ENCODE measurements at regions not wholly inside any gene's neighbourhood (a gene's known extent, or its start where the extent isn't known, plus 50 kb on each side); places are given as distances from the start of the nearest gene placed in this dataset.
"Not testable (repeated sequence)": the region's sequence is repeated elsewhere in the genome, so short reads cannot be mapped to it uniquely, and the experiment has no call there.

DNA sequence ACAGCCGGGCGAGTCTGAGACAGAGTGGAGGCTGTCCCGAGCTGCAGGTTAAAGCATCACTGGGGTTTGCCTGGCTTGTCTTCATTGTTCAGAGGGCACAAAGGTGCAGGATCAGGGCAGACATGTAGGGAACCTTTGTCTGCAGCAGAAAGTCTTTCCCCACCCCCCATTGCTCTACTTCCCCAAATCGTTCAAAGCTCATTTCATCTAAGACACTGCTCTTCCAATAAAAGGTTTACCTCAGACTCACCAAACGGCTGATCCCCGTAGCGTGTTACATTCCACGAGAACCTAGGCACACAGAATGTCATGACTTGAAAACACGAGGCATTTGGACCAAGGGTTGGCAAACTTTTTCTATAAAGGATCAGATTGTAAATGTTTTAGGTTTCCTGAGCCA is 286.3 kb upstream of the FRG1 start:
- H3K4me3 Mint-ChIP-seq; H3K9me3 Mint-ChIP-seq (ENCODE audit: low read depth); H3K27ac Mint-ChIP-seq; POLR2A ChIA-PET; H3K36me3 Mint-ChIP-seq (ENCODE audit: low read depth); H3K27me3 Mint-ChIP-seq; CTCF ChIA-PET; H3K4me1 Mint-ChIP-seq; intact Hi-C loops (cut with DNase I, micrococcal nuclease); ATAC-seq; DNase-seq: not testable (repeated sequence)

DNA sequence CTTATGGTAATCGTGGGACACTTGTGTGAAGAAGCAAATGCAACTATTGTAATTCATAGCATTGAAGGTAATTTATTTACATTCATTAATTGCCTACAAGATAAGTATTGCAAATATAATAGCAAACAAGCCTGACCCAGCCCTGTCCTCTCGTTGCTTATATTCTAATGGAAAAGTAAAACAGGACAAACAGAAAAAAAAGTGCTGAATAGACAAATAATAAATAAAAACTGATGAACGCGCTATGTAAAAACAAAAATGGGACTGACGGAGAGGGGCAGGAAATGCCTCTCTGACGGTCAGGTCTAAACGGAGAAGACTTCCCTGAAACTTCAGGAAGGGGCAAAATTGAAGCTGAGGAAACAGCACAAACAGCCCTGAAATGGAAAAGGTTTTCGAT is 284.9 kb upstream of the FRG1 start:
- H3K27me3 Mint-ChIP-seq; DNase-seq; H3K36me3 Mint-ChIP-seq (ENCODE audit: low read depth); H3K4me3 Mint-ChIP-seq; POLR2A ChIA-PET; intact Hi-C loops (cut with DNase I, micrococcal nuclease); ATAC-seq; H3K27ac Mint-ChIP-seq; CTCF ChIA-PET; H3K9me3 Mint-ChIP-seq (ENCODE audit: low read depth); H3K4me1 Mint-ChIP-seq: not testable (repeated sequence)

DNA sequence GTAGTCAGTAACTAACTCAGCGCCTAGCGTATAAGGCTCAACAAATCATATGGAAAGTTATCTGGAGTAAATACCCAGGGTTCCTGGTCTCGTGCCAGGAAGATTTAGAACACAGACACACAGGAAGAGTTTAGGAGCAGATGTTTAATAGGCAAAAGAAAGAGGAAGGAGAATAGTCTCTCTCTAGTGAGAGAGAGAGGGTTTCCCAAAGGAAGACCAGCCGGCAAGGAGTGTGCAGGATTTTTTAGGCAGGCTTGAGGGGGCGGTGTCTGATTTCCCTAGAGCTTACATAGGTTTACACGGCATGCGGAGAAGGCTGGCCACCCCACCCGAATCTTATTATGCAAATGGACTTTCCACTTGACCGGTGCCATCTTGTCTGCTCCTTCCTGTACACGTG is 284.0 kb upstream of the FRG1 start:
- no peak overlapping the region for H3K27ac Mint-ChIP-seq
- no peaks in the 10 kb centered on the region for H3K36me3 Mint-ChIP-seq (ENCODE audit: low read depth)
- no peak overlapping the region for H3K4me3 Mint-ChIP-seq
- H3K4me1 Mint-ChIP-seq = no peaks in the 10 kb centered on the region
- intact Hi-C loops (cut with DNase I, micrococcal nuclease) = no loop called here
- CTCF ChIA-PET = no interaction called here
- POLR2A ChIA-PET = no interaction called here
- no peaks in the 10 kb centered on the region for H3K27me3 Mint-ChIP-seq
- no peaks in the 10 kb centered on the region for H3K9me3 Mint-ChIP-seq (ENCODE audit: low read depth)
- no peak for ATAC-seq
- no peak for DNase-seq

DNA sequence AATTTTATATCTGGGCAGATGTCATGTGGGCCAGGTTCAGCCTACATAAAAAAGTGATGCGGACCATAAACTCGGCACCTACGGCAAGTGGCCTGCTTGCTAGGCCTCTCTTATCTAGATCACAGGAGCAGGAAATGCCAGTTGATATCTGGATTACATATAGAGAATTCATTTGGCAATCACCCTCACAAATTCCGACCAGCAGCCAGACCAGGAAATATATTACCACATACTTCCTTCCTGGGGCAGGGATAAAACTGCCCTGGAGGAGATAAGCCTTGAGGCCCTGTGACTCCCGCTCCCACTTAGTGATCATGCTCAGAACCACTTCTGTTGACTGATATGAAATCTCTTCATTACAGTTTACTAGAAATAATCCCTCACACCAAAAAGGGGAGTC is 282.4 kb upstream of the FRG1 start:
- H3K9me3 Mint-ChIP-seq (ENCODE audit: low read depth); H3K4me3 Mint-ChIP-seq; POLR2A ChIA-PET; H3K27ac Mint-ChIP-seq; H3K27me3 Mint-ChIP-seq; CTCF ChIA-PET; H3K36me3 Mint-ChIP-seq (ENCODE audit: low read depth); intact Hi-C loops (cut with DNase I, micrococcal nuclease); DNase-seq; ATAC-seq; H3K4me1 Mint-ChIP-seq: not testable (repeated sequence)

DNA sequence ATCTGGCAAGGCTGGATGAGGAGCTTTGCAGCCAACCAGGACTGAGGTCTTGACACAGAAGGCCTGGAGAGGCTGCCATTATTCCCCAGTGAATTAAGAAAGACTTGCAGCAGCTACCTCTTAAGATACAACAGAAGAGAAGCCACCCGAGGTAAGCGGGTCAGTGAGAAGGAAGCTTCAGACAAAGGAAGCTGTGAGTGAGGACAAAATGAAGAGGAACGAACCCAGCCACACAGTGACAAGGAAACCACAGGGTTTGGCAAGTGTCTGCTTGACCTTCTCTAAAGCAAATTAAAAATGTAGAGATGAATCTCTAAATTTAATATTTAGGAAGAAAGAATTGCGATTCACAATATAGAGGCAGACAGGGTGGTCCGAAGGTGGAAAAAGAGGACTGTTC is 281.8 kb upstream of the FRG1 start:
- H3K9me3 Mint-ChIP-seq (ENCODE audit: low read depth); H3K27me3 Mint-ChIP-seq; H3K4me1 Mint-ChIP-seq; CTCF ChIA-PET; H3K36me3 Mint-ChIP-seq (ENCODE audit: low read depth); ATAC-seq; intact Hi-C loops (cut with DNase I, micrococcal nuclease); POLR2A ChIA-PET; H3K27ac Mint-ChIP-seq; H3K4me3 Mint-ChIP-seq; DNase-seq: not testable (repeated sequence)

DNA sequence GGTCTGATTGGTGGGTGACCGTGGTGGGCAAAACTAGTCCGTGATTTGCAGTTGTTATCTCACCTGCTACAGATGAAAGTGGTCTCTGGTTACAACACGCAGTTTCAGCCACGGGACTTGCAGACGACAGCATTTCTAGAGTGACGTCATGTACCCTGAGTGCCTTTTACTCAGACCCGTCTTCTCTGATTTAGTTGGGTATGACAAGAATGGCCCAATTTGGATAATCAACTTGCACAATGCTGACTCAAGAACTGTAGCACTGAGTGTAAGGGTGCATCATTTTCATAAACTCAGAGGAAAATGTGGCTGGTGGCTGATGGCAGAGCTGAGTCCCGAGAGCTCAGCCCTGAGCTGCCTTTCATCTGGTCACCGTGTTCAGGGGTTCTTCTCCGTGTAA is 281.4 kb upstream of the FRG1 start:
- DNase-seq (no peak), ATAC-seq (peak; percentile 26)
- ChIA-PET POLR2A (no interaction called here), CTCF (no interaction called here)
- Mint-ChIP-seq H3K36me3 (ENCODE audit: low read depth) (no peaks in the 10 kb centered on the region), H3K9me3 (ENCODE audit: low read depth) (no peaks in the 10 kb centered on the region), H3K4me1 (no peaks in the 10 kb centered on the region), H3K4me3 (no peak overlapping the region), H3K27ac (no peak overlapping the region), H3K27me3 (no peaks in the 10 kb centered on the region)
- intact Hi-C loops (cut with DNase I, micrococcal nuclease) = no loop called here

DNA sequence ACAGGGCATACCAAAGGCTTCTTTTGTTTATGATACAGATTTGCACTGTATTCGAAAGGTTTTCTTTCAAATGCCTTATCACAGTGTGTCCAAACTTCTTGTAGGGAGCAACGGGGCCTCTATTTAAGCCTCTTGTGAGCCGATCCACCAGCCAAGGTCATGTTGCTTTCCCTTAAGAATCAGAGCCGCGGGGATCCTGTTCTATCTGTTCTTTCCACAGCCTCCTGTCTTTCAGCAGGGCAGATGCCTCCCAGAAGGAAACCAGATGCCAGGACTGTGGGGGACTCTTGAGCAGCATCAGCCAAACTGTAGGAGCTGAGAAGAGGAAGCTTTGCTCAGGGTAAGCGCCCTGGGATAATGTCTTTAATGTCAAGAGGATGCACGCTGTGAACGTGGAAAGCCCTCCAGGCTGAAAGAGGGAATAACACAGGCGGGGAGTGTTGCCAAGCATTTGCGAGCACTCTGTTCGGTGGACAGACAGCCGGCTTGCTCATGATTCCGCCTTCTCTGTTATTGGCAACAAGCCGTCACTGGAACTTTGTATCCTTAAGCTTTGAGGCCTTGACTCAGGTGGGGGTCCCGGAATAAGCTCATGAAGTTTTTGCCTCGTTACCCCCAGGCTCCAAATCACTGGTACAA is 279.8 kb upstream of the FRG1 start:
- intact Hi-C loops (cut with DNase I, micrococcal nuclease) = no loop called here
- Mint-ChIP-seq H3K9me3 (ENCODE audit: low read depth) (no peaks in the 10 kb centered on the region), H3K27me3 (no peaks in the 10 kb centered on the region), H3K4me3 (no peak overlapping the region), H3K4me1 (no peaks in the 10 kb centered on the region), H3K27ac (no peak overlapping the region), H3K36me3 (ENCODE audit: low read depth) (no peaks in the 10 kb centered on the region)
- ChIA-PET POLR2A (no interaction called here), CTCF (no interaction called here)
- DNase-seq (no peak), ATAC-seq (no peak)

DNA sequence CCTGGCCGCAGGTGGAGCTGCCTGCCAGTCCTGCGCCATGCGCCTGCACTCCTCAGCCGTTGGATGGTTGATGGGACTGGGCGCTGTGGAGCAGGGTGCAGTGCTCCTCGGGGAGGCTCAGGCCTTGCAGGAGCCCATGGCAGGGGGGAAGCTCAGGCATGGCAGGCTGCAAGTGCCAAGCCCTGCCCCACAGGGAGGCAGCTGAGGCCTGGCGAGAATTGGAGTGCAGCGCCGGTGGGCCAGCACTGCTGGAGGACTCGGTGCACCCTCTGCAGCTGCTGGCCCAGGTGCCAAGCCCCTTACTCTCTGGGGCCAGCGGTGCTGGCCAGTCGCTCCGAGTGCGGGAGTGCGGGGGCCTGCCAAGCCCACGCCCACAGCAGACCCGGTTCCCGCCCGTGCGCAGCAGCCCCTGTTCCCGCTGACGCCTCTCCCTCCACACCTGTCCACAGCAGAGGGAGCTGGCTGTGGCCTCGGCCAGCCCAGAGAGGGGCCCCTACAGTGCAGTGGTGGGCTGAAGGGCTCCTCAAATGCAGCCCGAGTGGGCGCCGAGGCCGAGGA is 275.9 kb upstream of the FRG1 start:
- Mint-ChIP-seq H3K9me3 (ENCODE audit: low read depth) (no peaks in the 10 kb centered on the region), H3K36me3 (ENCODE audit: low read depth) (no peaks in the 10 kb centered on the region), H3K27me3 (no peaks in the 10 kb centered on the region), H3K4me3 (no peak overlapping the region), H3K4me1 (no peaks in the 10 kb centered on the region), H3K27ac (no peak overlapping the region)
- ChIA-PET CTCF (no interaction called here), POLR2A (no interaction called here)
- intact Hi-C loops (cut with DNase I, micrococcal nuclease) = no loop called here
- ATAC-seq (no peak), DNase-seq (no peak)

DNA sequence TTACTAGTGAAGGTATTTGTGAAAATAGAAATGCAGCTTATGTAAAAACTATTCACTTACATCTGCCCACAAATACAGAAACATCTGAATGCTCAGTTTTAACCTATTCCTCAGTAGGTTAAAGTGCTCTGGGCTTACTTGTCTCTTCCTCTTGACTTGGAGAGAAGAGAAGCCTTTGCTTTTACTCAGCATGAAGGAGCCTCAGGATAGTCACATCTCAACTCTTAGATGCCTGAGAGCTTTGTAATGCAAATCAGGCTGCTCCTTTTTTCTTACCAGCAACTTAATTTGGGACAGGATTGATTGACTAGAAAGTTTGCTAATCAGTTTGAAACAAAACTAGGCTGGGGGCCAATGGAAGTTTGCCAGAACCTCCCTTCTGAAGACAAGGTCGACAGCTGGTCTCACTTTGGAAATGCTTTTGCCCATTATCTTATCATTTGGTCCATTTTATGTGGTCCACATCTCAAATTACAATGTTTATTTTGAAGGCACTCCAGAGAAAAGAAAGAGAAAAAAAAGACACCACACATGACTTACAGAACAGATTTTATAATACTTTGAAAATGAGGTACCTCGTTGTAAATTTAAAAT is 274.9 kb upstream of the FRG1 start:
- not testable (repeated sequence) for H3K4me1 Mint-ChIP-seq

DNA sequence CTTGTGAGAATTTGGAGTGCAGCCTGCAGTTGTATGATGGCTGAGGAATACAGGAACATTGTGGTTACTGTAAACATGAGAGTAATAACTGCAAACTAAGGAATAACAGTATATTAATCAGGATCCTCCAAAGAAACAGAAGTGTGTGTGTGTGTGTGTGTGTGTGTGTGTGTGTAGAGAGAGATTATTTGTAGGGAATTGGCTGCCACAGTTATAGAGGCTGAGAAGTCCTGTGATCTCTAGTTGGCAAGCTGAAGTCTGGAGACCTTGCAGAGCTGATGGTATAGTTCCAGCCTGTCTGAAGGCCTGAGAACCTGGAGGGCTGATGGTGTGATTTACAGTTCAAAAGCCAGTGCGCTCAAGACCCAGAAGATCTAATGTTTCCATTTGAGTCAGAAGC is 273.3 kb upstream of the FRG1 start:
- H3K27me3 Mint-ChIP-seq; H3K9me3 Mint-ChIP-seq (ENCODE audit: low read depth); H3K36me3 Mint-ChIP-seq (ENCODE audit: low read depth); H3K27ac Mint-ChIP-seq; DNase-seq; POLR2A ChIA-PET; ATAC-seq; intact Hi-C loops (cut with DNase I, micrococcal nuclease); H3K4me3 Mint-ChIP-seq; H3K4me1 Mint-ChIP-seq; CTCF ChIA-PET: not testable (repeated sequence)

More for the DNA sequence above, 274.9 kb upstream of the FRG1 start:
- H3K4me3 Mint-ChIP-seq; CTCF ChIA-PET; intact Hi-C loops (cut with DNase I, micrococcal nuclease); H3K36me3 Mint-ChIP-seq (ENCODE audit: low read depth); ATAC-seq; H3K27me3 Mint-ChIP-seq; H3K27ac Mint-ChIP-seq; H3K9me3 Mint-ChIP-seq (ENCODE audit: low read depth); DNase-seq; POLR2A ChIA-PET: not testable (repeated sequence)

DNA sequence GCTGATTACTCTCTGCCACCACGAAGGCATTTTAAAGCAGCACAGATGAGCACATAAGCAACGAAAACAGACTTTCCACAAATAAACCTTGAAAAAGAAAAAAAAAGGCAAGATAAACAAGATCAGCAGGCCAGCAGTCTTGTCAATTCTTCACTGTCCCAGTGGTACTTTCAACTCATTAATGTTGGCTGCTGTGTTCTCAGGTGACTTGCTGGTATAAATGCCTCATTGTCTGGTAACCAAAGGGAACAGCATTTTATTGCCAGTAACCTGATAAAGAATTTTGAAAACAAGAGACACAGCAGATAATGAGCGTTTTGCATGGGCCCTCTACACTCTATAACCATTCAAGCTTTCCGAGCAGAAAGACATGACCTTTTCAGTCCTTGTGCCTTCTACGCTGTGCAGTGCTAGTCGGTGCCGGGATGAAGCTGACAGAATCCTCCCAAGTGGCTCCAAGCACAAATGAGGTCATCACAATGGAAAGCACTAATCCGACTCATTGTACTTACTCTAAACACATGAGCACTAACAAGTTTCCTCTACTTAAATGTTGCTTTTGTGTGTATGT is 242.9 kb upstream of the FRG1 start:
- POLR2A ChIA-PET; DNase-seq; CTCF ChIA-PET; H3K36me3 Mint-ChIP-seq (ENCODE audit: low read depth); H3K27me3 Mint-ChIP-seq; H3K27ac Mint-ChIP-seq; H3K4me3 Mint-ChIP-seq; H3K9me3 Mint-ChIP-seq (ENCODE audit: low read depth); ATAC-seq; H3K4me1 Mint-ChIP-seq; intact Hi-C loops (cut with DNase I, micrococcal nuclease): not testable (repeated sequence)

DNA sequence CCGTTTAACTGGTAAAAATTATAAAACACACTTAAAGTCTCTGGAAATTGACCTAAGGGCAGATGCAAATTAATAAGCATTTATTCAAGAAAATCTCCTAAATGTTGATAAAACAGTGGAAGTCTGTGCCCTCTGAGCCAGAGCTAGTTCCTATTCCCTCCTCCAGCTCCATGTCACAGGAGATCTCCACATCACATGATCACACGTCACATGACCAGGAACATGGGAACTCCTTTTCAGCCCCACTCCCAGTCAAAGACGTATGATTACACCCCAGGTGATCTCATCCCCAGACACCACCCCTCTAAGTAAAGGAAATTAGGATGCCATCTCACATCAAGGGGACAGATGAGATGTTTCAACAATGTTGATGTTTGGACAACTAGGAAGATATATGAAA is 237.7 kb upstream of the FRG1 start:
- POLR2A ChIA-PET; H3K36me3 Mint-ChIP-seq (ENCODE audit: low read depth); H3K27ac Mint-ChIP-seq; H3K4me1 Mint-ChIP-seq; CTCF ChIA-PET; DNase-seq; ATAC-seq; H3K4me3 Mint-ChIP-seq; intact Hi-C loops (cut with DNase I, micrococcal nuclease); H3K9me3 Mint-ChIP-seq (ENCODE audit: low read depth); H3K27me3 Mint-ChIP-seq: not testable (repeated sequence)
